ENCODE measurements at regions not wholly inside any gene's neighbourhood (a gene's known extent, or its start where the extent isn't known, plus 50 kb on each side); places are given as distances from the start of the nearest gene placed in this dataset.

DNA sequence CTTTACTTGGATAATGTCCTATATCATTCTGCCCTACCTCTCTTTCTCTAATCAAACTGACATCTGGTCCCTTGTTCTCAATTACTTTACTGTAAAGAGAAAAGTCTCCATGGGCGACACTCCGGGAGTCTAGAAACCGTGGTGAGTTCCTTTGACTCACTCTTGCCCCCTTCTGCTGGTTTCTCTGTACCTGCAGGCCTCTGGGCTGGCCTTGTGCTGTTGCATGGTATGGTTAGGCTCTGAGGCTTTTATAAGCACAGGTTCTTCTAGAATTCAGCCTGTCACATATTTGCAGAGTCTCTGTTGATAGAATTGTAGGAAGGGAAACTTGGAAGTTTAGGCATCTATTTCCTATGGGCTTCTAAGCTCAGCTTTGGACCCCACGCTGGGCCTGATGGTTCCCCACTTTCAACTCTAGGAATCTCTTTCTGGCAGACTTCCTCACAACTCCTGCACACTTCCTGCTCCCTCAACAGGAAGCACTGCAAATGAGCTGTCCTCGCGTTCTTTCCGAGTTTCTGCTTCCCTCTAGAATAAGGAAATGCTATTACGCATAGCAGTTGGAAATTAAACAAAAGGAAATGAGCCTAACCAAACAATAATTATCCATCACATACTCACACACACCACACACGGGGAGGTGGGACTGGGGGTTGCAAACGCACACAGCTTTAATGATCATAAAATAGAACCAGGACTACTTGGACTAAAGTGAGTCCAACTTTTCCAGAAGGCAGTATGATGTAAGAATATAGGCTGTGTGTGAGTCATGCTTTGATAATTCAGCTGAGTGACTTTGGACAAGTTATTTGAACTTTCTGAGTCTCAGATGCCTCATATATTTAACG lies 683.3 kb downstream of the QKI start:
- DNase-seq (ENCODE audit: extremely low read depth, low read depth): no peak
- H3K4me3 ChIP-seq (replicated peaks; ENCODE audit: low read depth, low read length): no peak overlapping the region
- TF ChIP-seq, protein P1, sequence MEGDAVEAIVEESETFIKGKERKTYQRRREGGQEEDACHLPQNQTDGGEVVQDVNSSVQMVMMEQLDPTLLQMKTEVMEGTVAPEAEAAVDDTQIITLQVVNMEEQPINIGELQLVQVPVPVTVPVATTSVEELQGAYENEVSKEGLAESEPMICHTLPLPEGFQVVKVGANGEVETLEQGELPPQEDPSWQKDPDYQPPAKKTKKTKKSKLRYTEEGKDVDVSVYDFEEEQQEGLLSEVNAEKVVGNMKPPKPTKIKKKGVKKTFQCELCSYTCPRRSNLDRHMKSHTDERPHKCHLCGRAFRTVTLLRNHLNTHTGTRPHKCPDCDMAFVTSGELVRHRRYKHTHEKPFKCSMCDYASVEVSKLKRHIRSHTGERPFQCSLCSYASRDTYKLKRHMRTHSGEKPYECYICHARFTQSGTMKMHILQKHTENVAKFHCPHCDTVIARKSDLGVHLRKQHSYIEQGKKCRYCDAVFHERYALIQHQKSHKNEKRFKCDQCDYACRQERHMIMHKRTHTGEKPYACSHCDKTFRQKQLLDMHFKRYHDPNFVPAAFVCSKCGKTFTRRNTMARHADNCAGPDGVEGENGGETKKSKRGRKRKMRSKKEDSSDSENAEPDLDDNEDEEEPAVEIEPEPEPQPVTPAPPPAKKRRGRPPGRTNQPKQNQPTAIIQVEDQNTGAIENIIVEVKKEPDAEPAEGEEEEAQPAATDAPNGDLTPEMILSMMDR (IDR thresholded peaks at IDR 0.05; ENCODE audit: low read depth, low read length, missing control alignments): no peak

DNA sequence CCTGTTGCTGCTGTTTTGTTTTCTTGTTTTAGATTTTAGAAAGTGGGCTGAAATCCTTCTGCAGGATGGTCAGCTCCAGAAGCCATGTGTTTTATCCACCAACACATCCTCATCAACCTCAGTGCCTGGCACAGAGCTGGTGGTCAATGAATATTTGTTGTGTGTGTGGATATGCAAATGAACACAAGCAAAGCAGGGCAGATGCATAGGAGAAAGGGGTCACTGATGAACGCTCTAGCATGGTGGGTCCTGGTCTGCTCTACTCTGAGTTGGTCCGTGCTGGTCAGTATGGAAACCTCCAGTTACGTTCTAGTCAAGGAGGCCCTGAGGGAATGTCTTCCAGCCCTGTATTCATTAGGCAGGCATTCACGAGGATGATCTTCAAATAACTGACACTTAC lies 682.5 kb downstream of the QKI start:
- no peak for DNase-seq (ENCODE audit: extremely low read depth, low read depth)
- TF ChIP-seq, protein P1 (IDR thresholded peaks at IDR 0.05; ENCODE audit: low read depth, low read length, missing control alignments): no peak
- no peak overlapping the region for H3K4me3 ChIP-seq (replicated peaks; ENCODE audit: low read depth, low read length)

DNA sequence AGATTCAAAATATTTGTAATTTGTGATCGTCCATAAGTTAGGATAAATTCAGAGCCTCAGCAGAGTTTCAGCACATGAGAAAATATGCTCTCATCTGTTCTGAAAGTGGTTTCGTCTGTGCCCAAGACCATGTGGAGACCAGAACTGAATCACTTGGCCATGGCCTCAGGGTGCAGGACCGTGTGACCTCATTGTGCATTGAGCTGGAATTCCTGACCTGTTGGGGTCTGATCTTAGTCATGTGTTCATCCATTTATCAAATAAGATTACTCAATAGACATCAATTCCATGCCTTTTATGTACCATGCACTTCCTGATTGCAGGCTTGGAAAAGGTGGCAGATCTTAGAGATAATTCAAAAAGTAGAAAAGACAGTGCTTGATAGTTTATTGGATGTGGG lies 680.5 kb downstream of the QKI start:
- TF ChIP-seq, protein P1 (IDR thresholded peaks at IDR 0.05; ENCODE audit: low read depth, low read length, missing control alignments): no peak
- DNase-seq (ENCODE audit: extremely low read depth, low read depth): no peak
- H3K4me3 ChIP-seq (replicated peaks; ENCODE audit: low read depth, low read length): no peak overlapping the region

DNA sequence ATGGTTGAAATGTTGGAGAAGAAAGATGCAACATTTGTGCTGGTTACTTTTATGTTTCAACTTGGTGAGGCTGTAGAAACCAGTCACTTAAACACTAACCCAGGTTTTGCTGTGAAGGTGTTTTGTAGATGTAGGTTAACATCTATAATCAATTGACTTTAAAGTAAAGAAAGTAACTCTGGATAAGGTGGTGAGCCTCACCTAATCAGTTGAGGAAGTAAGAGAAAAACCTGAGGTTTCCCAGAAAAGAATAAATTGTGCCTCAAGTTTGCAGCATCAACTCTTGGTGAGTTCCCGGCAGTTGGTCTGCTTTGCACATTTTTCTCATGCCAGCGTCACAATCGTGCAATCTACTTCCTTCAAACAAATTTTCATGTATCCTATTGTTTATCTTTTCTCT lies 673.4 kb downstream of the QKI start:
- TF ChIP-seq, protein P1 (IDR thresholded peaks at IDR 0.05; ENCODE audit: low read depth, low read length, missing control alignments): no peak
- H3K4me3 ChIP-seq (replicated peaks; ENCODE audit: low read depth, low read length): no peak overlapping the region
- DNase-seq (ENCODE audit: extremely low read depth, low read depth): no peak

DNA sequence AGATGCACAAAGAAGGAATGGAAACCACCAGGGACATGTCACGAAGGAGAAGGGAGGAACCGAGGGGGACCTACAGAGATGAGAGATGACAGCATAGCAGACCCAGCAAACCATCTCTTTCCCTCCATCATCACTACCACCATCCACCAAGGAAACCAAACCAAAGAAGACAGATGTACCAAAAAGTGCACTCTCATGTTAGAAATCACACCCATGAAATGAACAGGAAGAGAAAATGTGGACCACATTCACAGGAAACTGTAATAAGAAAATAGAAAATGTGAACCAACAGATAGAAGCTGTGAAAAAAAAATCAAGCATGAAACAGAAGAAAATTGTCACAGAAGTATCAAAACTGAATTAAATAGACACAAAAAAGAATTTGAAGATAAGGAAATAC lies 672.7 kb downstream of the QKI start:
- H3K4me3 ChIP-seq (replicated peaks; ENCODE audit: low read depth, low read length): no peak overlapping the region
- TF ChIP-seq, protein P1 (IDR thresholded peaks at IDR 0.05; ENCODE audit: low read depth, low read length, missing control alignments): no peak
- DNase-seq (ENCODE audit: extremely low read depth, low read depth): no peak

DNA sequence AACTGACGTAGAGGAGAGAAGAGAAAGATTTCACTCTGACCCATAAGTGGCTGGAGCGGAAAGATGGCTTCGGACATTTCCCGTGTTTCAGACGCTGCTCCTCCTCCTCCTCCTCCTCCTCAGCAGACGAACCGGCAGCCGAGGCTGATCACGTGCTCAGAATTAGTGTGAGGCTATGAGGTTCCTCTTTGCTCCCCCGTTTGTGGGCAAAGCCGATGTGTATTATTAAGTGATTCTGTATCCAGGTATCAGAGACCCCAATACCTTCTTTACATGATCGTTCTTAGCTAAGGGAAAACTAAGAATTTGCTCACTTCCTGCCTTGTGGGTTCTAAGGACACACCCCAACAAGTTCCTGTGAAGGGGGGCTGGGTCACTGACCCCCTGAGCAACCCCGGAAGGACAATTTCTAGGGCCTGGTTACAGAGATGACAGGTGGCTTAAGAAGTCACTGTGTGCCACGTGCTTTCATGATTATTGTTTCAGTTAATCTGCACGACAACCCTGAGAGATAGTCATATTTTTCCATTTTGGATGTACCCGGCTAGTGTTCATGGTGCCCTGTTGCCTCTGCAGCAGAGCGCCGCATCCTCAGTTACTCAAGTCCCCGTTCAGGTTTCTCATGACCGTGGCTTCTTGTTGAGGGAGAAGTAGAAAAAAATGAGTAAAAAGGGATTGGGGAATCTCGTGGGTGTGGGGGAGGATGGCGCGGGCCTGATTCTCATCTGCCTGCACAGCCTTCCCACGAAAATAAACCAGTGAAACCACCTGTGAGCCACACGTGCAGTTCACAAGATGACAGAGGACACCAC lies 671.8 kb downstream of the QKI start:
- DNase-seq (ENCODE audit: extremely low read depth, low read depth): no peak
- TF ChIP-seq, protein P1 (IDR thresholded peaks at IDR 0.05; ENCODE audit: low read depth, low read length, missing control alignments): no peak
- H3K4me3 ChIP-seq (replicated peaks; ENCODE audit: low read depth, low read length): no peak overlapping the region

Data from HFF-Myc (cell line).